B cell (primary cell): ENCODE measurements at regions not wholly inside any gene's neighbourhood (a gene's known extent, or its start where the extent isn't known, plus 50 kb on each side); places are given as distances from the start of the nearest gene placed in this dataset.

Source experiments
- ATAC-seq: fragments of 200-7000 bp; cut with Tn5 transposase; one replicate; pipeline ENCODE4 v1.10.0; 2021; ENCODE audit warnings: low read depth, mild to moderate bottlenecking, moderate number of reproducible peaks, moderate library complexity
- CTCF ChIA-PET: fragments of 350-600 bp; sonication (Branson Sonifier 250); formaldehyde crosslinking; loops from one replicate; lab custom pipeline; 2021; ENCODE audit warnings: antibody characterized with exemption, inconsistent platforms; lab: Charles Lee
- POLR2A ChIA-PET: fragments of 350-600 bp; sonication (Branson Sonifier 250); formaldehyde crosslinking; loops from one replicate; lab custom pipeline; 2021; ENCODE audit warnings: antibody characterized with exemption; lab: Charles Lee
- DNase-seq: peaks from one replicate; pipeline ENCODE4 v3.0.0; 2013
- H2AFZ ChIP-seq: 2 replicates; pipeline ENCODE4 v1.6.1; 2012; ENCODE audit warnings: mild to moderate bottlenecking, low read depth, low read length; ENCODE audit not compliant: insufficient read depth, poor library complexity, severe bottlenecking
- H3K27ac ChIP-seq, 2 donors: 1 replicate in 1 of 2; 2 replicates in 1 of 2; pipeline ENCODE4 v1.5.1; 2012 to 2013; ENCODE audit warnings: low read length in 2 of 2, mild to moderate bottlenecking in 2 of 2, moderate library complexity in 1 of 2
- H3K27me3 ChIP-seq, 4 experiments: fragments of 200-600 bp in 1 of 4; sonication (generic) in 1 of 4; replicated peaks in 1 of 4; 1 replicate in 2 of 4; 2 replicates in 2 of 4; pipeline versions ENCODE4 v1.6.1 to v1.7.0; 2013 to 2016; ENCODE audit warnings: low read length in 3 of 4, mild to moderate bottlenecking in 2 of 4, mixed read lengths in 1 of 4, moderate library complexity in 1 of 4; ENCODE audit not compliant: insufficient read depth in 4 of 4, control insufficient read depth in 3 of 4; ENCODE audit errors: control extremely low read depth in 1 of 4
- H3K36me3 ChIP-seq, 2 experiments: replicated peaks in 1 of 2; 1 replicate in 1 of 2; 2 replicates in 1 of 2; pipeline versions ENCODE4 v1.6.1 to v1.7.1; 2013; ENCODE audit warnings: low read length in 1 of 2; ENCODE audit not compliant: insufficient read depth in 2 of 2, control insufficient read depth in 1 of 2; ENCODE audit errors: control extremely low read depth in 1 of 2, extremely low read depth in 1 of 2
- H3K4me1 ChIP-seq, 2 donors: fragments of 200-600 bp in 1 of 2; sonication (generic) in 1 of 2; 1 replicate in 1 of 2; 2 replicates in 1 of 2; pipeline versions ENCODE4 v1.5.1 to v1.6.1; 2013 to 2017; ENCODE audit warnings: low read length in 2 of 2; ENCODE audit not compliant: control insufficient read depth in 2 of 2, insufficient read depth in 2 of 2
- H3K4me2 ChIP-seq: replicated peaks from 2 replicates; pipeline ENCODE3; 2012; ENCODE audit warnings: mild to moderate bottlenecking, low read depth, low read length; ENCODE audit not compliant: poor library complexity, severe bottlenecking
- H3K4me3 ChIP-seq, 5 experiments: fragments of 200-600 bp in 1 of 5; sonication (generic) in 1 of 5; 1 replicate in 3 of 5; 2 replicates in 2 of 5; pipeline versions ENCODE4 v1.5.1 to v1.7.0; 2011 to 2016; ENCODE audit warnings: low read length in 4 of 5, mild to moderate bottlenecking in 4 of 5, low read depth in 2 of 5, control low read depth in 1 of 5, moderate library complexity in 1 of 5; ENCODE audit not compliant: insufficient read depth in 1 of 5; ENCODE audit errors: control extremely low read depth in 1 of 5, extremely low read depth in 1 of 5
- H3K79me2 ChIP-seq: fragments of 200-600 bp; sonication (generic); one replicate; pipeline ENCODE4 v1.6.0; 2016; ENCODE audit warnings: low read length; ENCODE audit not compliant: control insufficient read depth, insufficient read depth
- H3K9ac ChIP-seq: fragments of 200-600 bp; sonication (generic); 2 replicates; pipeline ENCODE4 v1.6.1; 2017; ENCODE audit warnings: mild to moderate bottlenecking, low read length, moderate library complexity
- H3K9me3 ChIP-seq, 3 donors: one replicate each; pipeline versions ENCODE4 v1.6.1 to v1.7.1; 2013; ENCODE audit warnings: low read length in 2 of 3; ENCODE audit not compliant: control insufficient read depth in 2 of 3, insufficient read depth in 1 of 3; ENCODE audit errors: control extremely low read depth in 1 of 3
- H4K20me1 ChIP-seq: 2 replicates; pipeline ENCODE4 v1.6.0; 2012; ENCODE audit warnings: mild to moderate bottlenecking, low read length; ENCODE audit not compliant: insufficient read depth, control insufficient read depth, poor library complexity, severe bottlenecking
- H3K27ac Mint-ChIP-seq: one replicate; pipeline ENCODE4 v1.8.0; 2021; ENCODE audit warnings: mixed read lengths
- H3K27me3 Mint-ChIP-seq: one replicate; pipeline ENCODE4 v1.8.0; 2021; ENCODE audit warnings: mixed read lengths
- H3K4me1 Mint-ChIP-seq: one replicate; pipeline ENCODE4 v1.8.0; 2021; ENCODE audit warnings: mixed read lengths
- H3K4me3 Mint-ChIP-seq: one replicate; pipeline ENCODE4 v1.8.0; 2021; ENCODE audit warnings: mixed read lengths
- H3K9me3 Mint-ChIP-seq: one replicate; pipeline ENCODE4 v1.8.0; 2022; ENCODE audit warnings: mixed read lengths; ENCODE audit not compliant: insufficient read depth
- CTCF ChIP-seq: fragments of 200-600 bp; IDR thresholded peaks from one replicate; pipeline ENCODE4 v1.8.0; 2022; ENCODE audit warnings: antibody characterized with exemption, mild to moderate bottlenecking
- EZH2 ChIP-seq: IDR thresholded peaks from 2 replicates; pipeline ENCODE4 v1.6.1; 2012; ENCODE audit warnings: borderline replicate concordance, low read depth, mild to moderate bottlenecking, moderate library complexity, low read length; ENCODE audit not compliant: insufficient read depth, poor library complexity, severe bottlenecking
- WGBS: methylation state at CpG from one replicate; pipeline ENCODE4 v1.1.5; 2013; ENCODE audit warnings: missing lambda C conversion rate; ENCODE audit not compliant: insufficient coverage; 5-methylcytosine and 5-hydroxymethylcytosine counted together
- intact Hi-C: fragments of 100-400 bp; cut with micrococcal nuclease; formaldehyde crosslinking; loops from one replicate; pipeline ENCODE4 v1.10.0; 2022

GRCh38 chr6:87820343-87820984 is 118.4 kb upstream of the AKIRIN2 start:
- POLR2A ChIA-PET = no interaction called here
- no peak overlapping the region for H3K4me2 ChIP-seq

GRCh38 chr6:87817183-87817582 is 115.2 kb upstream of the AKIRIN2 start:
- no peak for TF ChIP-seq EZH2
- TF ChIP-seq CTCF = no peak
- Histone ChIP-seq H3K27me3 (no peaks in the 10 kb centered on the region), H4K20me1 (no peaks in the 10 kb centered on the region), H2AFZ (no peak overlapping the region), H3K36me3 (no peaks in the 10 kb centered on the region), H3K9me3 (no peaks in the 10 kb centered on the region), H3K4me2 (no peak overlapping the region), H3K27ac (no peak overlapping the region), H3K4me1 (no peaks in the 10 kb centered on the region), H3K4me3 (no peak overlapping the region), H3K9ac (no peak overlapping the region), H3K79me2 (no peaks in the 10 kb centered on the region)
- Mint-ChIP-seq H3K4me1 (no peaks in the 10 kb centered on the region), H3K27ac (no peak overlapping the region), H3K9me3 (no peaks in the 10 kb centered on the region), H3K27me3 (no peaks in the 10 kb centered on the region), H3K4me3 (no peak overlapping the region)
- ChIA-PET CTCF (no interaction called here), POLR2A (no interaction called here)
- DNase-seq = no peak
- no CpG with 5 or more reads among the region's 1 CpG for WGBS
- ATAC-seq = no peak
- intact Hi-C loops = no loop called here

More at GRCh38 chr6:87820343-87820984, 118.4 kb upstream of the AKIRIN2 start:
- Histone ChIP-seq H3K79me2 (no peaks in the 10 kb centered on the region), H2AFZ (no peak overlapping the region), H3K9ac (no peak overlapping the region), H4K20me1 (no peaks in the 10 kb centered on the region), H3K4me3 (no peak overlapping the region), H3K36me3 (no peaks in the 10 kb centered on the region), H3K27me3 (no peaks in the 10 kb centered on the region), H3K9me3 (no peaks in the 10 kb centered on the region), H3K27ac (no peak overlapping the region), H3K4me1 (peaks cover 5 to 6% of the 10 kb centered on the region in 2 donors)
- Mint-ChIP-seq H3K27me3 (no peaks in the 10 kb centered on the region), H3K4me1 (peaks cover 9% of the 10 kb centered on the region), H3K27ac (no peak overlapping the region), H3K9me3 (no peaks in the 10 kb centered on the region), H3K4me3 (no peak overlapping the region)
- CTCF ChIA-PET = no interaction called here
- WGBS = 100% methylated on average over 2 of the region's 7 CpGs
- no peak for DNase-seq
- TF ChIP-seq CTCF = no peak
- no peak for TF ChIP-seq EZH2
- intact Hi-C loops = no loop called here
- no peak for ATAC-seq
